ENCODE measurements at regions not wholly inside any gene's neighbourhood (a gene's known extent, or its start where the extent isn't known, plus 50 kb on each side); places are given as distances from the start of the nearest gene placed in this dataset.

GRCh38 chr3:64379221-64379620 is 154.0 kb upstream of the PRICKLE2 start:
- TF ChIP-seq, protein P1, sequence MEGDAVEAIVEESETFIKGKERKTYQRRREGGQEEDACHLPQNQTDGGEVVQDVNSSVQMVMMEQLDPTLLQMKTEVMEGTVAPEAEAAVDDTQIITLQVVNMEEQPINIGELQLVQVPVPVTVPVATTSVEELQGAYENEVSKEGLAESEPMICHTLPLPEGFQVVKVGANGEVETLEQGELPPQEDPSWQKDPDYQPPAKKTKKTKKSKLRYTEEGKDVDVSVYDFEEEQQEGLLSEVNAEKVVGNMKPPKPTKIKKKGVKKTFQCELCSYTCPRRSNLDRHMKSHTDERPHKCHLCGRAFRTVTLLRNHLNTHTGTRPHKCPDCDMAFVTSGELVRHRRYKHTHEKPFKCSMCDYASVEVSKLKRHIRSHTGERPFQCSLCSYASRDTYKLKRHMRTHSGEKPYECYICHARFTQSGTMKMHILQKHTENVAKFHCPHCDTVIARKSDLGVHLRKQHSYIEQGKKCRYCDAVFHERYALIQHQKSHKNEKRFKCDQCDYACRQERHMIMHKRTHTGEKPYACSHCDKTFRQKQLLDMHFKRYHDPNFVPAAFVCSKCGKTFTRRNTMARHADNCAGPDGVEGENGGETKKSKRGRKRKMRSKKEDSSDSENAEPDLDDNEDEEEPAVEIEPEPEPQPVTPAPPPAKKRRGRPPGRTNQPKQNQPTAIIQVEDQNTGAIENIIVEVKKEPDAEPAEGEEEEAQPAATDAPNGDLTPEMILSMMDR (IDR thresholded peaks at IDR 0.05; ENCODE audit: insufficient read depth, low read length) = no peak
- no peak overlapping the region for H3K4me3 ChIP-seq (ENCODE audit: low read depth, low read length)
- no peak for DNase-seq (ENCODE audit: low read depth)

DNA sequence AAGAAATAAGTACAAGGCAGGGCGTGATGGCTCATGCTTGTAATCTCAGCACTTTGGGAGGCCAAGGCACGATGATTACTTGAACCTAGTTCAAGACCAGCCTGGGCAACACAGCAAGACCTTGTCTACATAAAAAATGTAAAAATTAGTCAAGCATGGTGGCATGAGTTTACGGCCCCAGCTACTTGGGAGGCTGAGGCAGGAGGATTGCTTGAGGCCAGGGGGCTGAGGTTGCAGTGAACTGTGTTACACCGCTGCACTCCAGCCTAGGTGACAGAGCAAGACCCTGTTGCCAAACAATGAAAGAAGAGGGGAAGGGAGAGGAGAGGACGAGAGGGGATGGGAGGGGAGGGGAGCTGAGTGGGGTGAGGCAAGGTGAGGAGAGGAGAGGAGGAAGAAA is 152.7 kb upstream of the PRICKLE2 start:
- no peak overlapping the region for H3K4me3 ChIP-seq (ENCODE audit: low read depth, low read length)
- no peak for DNase-seq (ENCODE audit: low read depth)
- TF ChIP-seq, protein P1 (IDR thresholded peaks at IDR 0.05; ENCODE audit: insufficient read depth, low read length) = no peak

GRCh38 chr3:64375737-64376136 is 150.5 kb upstream of the PRICKLE2 start:
- TF ChIP-seq, protein P1 (IDR thresholded peaks at IDR 0.05; ENCODE audit: insufficient read depth, low read length) = no peak
- DNase-seq (ENCODE audit: low read depth) = no peak
- no peak overlapping the region for H3K4me3 ChIP-seq (ENCODE audit: low read depth, low read length)

DNA sequence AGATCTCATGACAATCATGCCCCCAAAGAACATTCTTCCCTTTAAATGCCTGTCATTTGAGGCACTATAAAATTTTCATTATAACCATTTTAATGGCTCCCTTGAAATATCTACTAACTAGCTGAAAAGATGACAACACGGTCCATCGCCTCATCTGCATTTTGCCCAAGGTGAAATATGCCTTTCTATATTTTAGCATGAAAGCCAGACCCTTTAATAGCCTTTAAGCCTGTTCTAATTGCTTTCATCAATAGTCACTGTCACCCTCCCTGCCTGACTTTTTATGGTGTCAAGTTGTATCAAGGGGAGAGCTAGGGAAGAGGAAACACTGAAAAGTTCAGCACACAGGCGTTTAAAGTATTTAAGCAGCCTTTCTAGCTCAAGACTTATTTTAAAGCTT is 144.1 kb upstream of the PRICKLE2 start:
- no peak for DNase-seq (ENCODE audit: low read depth)
- no peak overlapping the region for H3K4me3 ChIP-seq (ENCODE audit: low read depth, low read length)
- TF ChIP-seq, protein P1 (IDR thresholded peaks at IDR 0.05; ENCODE audit: insufficient read depth, low read length) = no peak

DNA sequence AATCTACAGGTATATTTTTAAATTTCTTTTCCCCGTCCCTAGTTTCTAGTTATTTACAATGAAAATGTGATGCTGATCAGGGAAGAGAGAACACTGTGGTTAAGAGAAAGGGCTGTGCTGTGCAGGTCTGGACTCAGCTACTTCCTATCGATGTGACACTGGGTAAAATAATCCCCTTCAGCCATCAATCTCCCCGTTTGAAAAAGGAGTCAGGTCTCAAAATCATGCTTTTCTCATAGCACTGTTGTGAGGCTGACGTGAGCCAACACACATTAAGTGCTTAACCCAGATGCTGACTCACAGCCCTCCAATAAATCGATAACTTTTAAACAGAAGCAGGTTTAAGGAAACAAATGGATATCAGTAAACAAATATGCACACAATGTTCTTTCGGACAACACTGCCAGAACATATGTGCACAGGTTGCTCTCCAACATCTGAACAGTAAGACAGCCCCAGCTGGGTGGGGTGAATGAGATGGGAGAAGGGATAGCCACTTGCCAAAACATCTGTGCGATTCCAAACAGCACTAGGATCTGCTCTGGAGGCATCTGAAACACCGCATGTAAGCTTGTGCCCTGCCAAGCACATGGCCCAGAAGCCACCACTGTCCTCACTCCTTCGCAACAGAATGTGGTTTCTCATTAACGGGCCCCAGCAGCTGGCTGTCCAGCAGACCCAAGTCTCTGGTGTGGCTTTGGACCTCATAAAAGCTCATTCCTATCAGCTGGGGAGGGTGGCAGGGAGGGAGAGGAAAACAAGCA is 143.2 kb upstream of the PRICKLE2 start:
- no peak for DNase-seq (ENCODE audit: low read depth)
- no peak overlapping the region for H3K4me3 ChIP-seq (ENCODE audit: low read depth, low read length)
- TF ChIP-seq, protein P1 (IDR thresholded peaks at IDR 0.05; ENCODE audit: insufficient read depth, low read length) = no peak

GRCh38 chr3:64365877-64366276 is 140.6 kb upstream of the PRICKLE2 start:
- no peak for DNase-seq (ENCODE audit: low read depth)
- no peak overlapping the region for H3K4me3 ChIP-seq (ENCODE audit: low read depth, low read length)
- TF ChIP-seq, protein P1 (IDR thresholded peaks at IDR 0.05; ENCODE audit: insufficient read depth, low read length) = no peak

- no peak overlapping the region for H3K4me3 ChIP-seq (ENCODE audit: low read depth, low read length)
- no peak for DNase-seq (ENCODE audit: low read depth)
- TF ChIP-seq, protein P1 (IDR thresholded peaks at IDR 0.05; ENCODE audit: insufficient read depth, low read length) = no peak
Observed at GRCh38 chr3:64363842-64364241, 138.6 kb upstream of the PRICKLE2 start.

Data from fibroblast of the aortic adventitia (primary cell).